C4-2B (cell line): ENCODE measurements at regions not wholly inside any gene's neighbourhood (a gene's known extent, or its start where the extent isn't known, plus 50 kb on each side); places are given as distances from the start of the nearest gene placed in this dataset.

ENCODE experiments used
- H3K27ac ChIP-seq: fragments of 450-650 bp; 2 replicates; pipeline ENCODE4 v1.5.1; 2017
- ZFX ChIP-seq: fragments of 450-650 bp; IDR thresholded peaks from 2 replicates; pipeline ENCODE4 v1.6.1; 2017
- TF ChIP-seq, protein P1 (sequence below): fragments of 450-650 bp; conservative IDR thresholded peaks from 2 replicates; pipeline ENCODE4 v1.5.1; 2017; ENCODE audit warnings: mild to moderate bottlenecking

DNA sequence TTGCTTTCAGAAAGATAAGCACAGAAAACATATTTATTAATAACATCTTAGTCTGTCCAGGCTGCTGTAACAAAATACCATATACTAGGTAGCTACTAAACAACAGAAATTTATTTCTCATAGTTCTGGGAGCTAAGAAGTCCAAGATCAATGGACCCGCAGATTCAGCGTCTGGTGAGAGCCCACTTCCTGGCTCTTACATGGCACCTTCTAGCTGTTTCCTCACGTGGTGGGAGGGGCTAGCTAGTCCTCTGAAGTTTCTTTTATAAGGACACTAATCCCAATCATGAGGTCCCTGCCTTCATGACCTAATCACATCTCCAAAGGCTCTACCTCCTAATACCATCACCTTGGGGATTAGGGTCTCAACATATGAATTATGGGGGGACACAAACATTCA is 57.2 kb upstream of the AFF2 start:
- no peak overlapping the region for H3K27ac ChIP-seq
- TF ChIP-seq ZFX: no peak
- TF ChIP-seq, protein P1, sequence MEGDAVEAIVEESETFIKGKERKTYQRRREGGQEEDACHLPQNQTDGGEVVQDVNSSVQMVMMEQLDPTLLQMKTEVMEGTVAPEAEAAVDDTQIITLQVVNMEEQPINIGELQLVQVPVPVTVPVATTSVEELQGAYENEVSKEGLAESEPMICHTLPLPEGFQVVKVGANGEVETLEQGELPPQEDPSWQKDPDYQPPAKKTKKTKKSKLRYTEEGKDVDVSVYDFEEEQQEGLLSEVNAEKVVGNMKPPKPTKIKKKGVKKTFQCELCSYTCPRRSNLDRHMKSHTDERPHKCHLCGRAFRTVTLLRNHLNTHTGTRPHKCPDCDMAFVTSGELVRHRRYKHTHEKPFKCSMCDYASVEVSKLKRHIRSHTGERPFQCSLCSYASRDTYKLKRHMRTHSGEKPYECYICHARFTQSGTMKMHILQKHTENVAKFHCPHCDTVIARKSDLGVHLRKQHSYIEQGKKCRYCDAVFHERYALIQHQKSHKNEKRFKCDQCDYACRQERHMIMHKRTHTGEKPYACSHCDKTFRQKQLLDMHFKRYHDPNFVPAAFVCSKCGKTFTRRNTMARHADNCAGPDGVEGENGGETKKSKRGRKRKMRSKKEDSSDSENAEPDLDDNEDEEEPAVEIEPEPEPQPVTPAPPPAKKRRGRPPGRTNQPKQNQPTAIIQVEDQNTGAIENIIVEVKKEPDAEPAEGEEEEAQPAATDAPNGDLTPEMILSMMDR: no peak

DNA sequence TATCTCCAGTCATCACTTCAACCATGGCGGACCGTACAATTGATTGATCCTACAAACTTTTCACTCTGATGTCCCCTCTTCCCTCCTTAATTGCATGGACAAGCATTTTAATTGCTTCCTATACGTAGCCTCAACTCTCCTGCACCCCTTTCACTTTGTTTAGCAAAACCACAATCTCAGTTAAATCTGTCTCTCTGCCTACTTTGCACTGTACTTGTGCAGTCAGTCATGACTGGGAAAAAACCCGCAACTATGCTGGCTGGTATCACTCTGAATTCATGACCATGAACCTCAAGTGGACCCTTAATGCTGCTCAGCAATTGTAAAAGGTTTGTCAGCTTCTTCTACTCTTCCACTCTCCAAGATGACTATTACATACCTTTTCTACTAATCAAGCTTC is 51.7 kb upstream of the AFF2 start:
- TF ChIP-seq, protein P1: no peak
- no peak for TF ChIP-seq ZFX
- H3K27ac ChIP-seq: no peak overlapping the region
